H1 (cell line): ENCODE measurements at regions not wholly inside any gene's neighbourhood (a gene's known extent, or its start where the extent isn't known, plus 50 kb on each side); places are given as distances from the start of the nearest gene placed in this dataset.

Experiments
- POLR2A ChIP-seq, 2 experiments: IDR thresholded peaks; 1 replicate in 1 of 2; 2 replicates in 1 of 2; pipeline ENCODE4 v1.6.1; 2011; ENCODE audit warnings: low read depth in 2 of 2, low read length in 2 of 2, mild to moderate bottlenecking in 2 of 2; ENCODE audit errors: control extremely low read depth in 1 of 2
- RNF2 ChIP-seq: fragments of 200-900, 300-1000 bp; sonication (generic); IDR thresholded peaks from 2 replicates; pipeline ENCODE4 v1.7.1; 2016; ENCODE audit warnings: borderline replicate concordance, low read depth, mild to moderate bottlenecking, antibody characterized with exemption, low read length; ENCODE audit not compliant: poor library complexity, severe bottlenecking; ENCODE audit errors: missing control alignments
- TAF1 ChIP-seq: IDR thresholded peaks from 2 replicates; pipeline ENCODE4 v1.6.1; 2011; ENCODE audit warnings: mild to moderate bottlenecking, low read depth, low read length

- TF ChIP-seq POLR2A (IDR thresholded peaks at IDR 0.05; ENCODE audit: control extremely low read depth in 1 of 2, low read depth in 2 of 2, low read length in 2 of 2) (no peak), TAF1 (no peak), RNF2 (no peak)
Measured at GRCh38 chr2:8271461-8271860, 410.4 kb upstream of the ID2 start.
